HCT116 (cell line): ENCODE measurements at regions not wholly inside any gene's neighbourhood (a gene's known extent, or its start where the extent isn't known, plus 50 kb on each side); places are given as distances from the start of the nearest gene placed in this dataset.

Source experiments
- ATAC-seq: fragments of 200-7000 bp; cut with Tn5 transposase; 2 replicates; pipeline ENCODE4 v1.9.1; 2020; ENCODE audit warnings: mild to moderate bottlenecking, moderate library complexity
- BruUV-seq: library from RNA; stranded (reverse); fragments of 400-500 nt; replicated peaks from 2 replicates; lab custom pipeline; 2021; lab: Mats Ljungman, UMichigan
- CTCF ChIA-PET: fragments of 300-600 bp; sonication (Branson Sonifier 250); formaldehyde crosslinking; loops from one replicate; lab custom pipeline; 2021; ENCODE audit warnings: antibody characterized with exemption; lab: Charles Lee
- POLR2A ChIA-PET: fragments of 300-600, 350-600 bp; sonication (Branson Sonifier 250); formaldehyde crosslinking; loops from one replicate; lab custom pipeline; 2021; ENCODE audit warnings: antibody characterized with exemption; lab: Charles Lee
- RAD21 ChIA-PET, 2 experiments: fragments of 300-600 bp; sonication (Branson Sonifier 250); formaldehyde crosslinking; loops; one replicate each; lab custom pipeline; 2023; ENCODE audit warnings: low total read pairs in 2 of 2; ENCODE audit not compliant: uncharacterized antibody in 2 of 2, unreplicated experiment in 2 of 2, low non-redundant PET in 1 of 2; lab: Charles Lee
- DNase-seq: peaks from one replicate; pipeline ENCODE4 v3.0.0-alpha.2; 2010; ENCODE audit warnings: low read depth, low spot score
- H2AFZ ChIP-seq: fragments of 200-600 bp; shearing (Covaris generic), sonication (generic); 2 replicates; pipeline ENCODE4 v1.6.1; 2017; ENCODE audit warnings: low read depth, mixed run types, mixed read lengths, antibody characterized with exemption, low read length; ENCODE audit not compliant: poor library complexity, severe bottlenecking
- H3K27ac ChIP-seq: 2 replicates; pipeline ENCODE4 v1.5.1; 2012; ENCODE audit warnings: low read depth, low read length
- H3K27me3 ChIP-seq: fragments of 200-600 bp; sonication (generic); 2 replicates; pipeline ENCODE4 v1.6.1; 2016; ENCODE audit warnings: mixed run types, low read length, mixed read lengths; ENCODE audit not compliant: insufficient read depth
- H3K36me3 ChIP-seq, 2 experiments: fragments of 200-500 bp in 1 of 2; fragments of 200-600 bp in 1 of 2; sonication (Bioruptor generic) in 1 of 2; sonication (generic) in 1 of 2; 2 replicates each; pipeline versions ENCODE4 v1.5.1 to v1.6.1; 2014 to 2016; ENCODE audit warnings: low read length in 2 of 2, inconsistent platforms in 1 of 2, mixed read lengths in 1 of 2, mixed run types in 1 of 2; ENCODE audit not compliant: insufficient read depth in 2 of 2, control insufficient read depth in 1 of 2
- H3K4me1 ChIP-seq, 2 experiments: fragments of 200-600 bp in 1 of 2; sonication (generic) in 1 of 2; 2 replicates each; pipeline versions ENCODE4 v1.5.1 to v1.6.1; 2012 to 2017; ENCODE audit warnings: low read length in 2 of 2, inconsistent platforms in 1 of 2, mild to moderate bottlenecking in 1 of 2, mixed read lengths in 1 of 2, mixed run types in 1 of 2, moderate library complexity in 1 of 2; ENCODE audit not compliant: insufficient read depth in 2 of 2, control insufficient read depth in 1 of 2
- H3K4me2 ChIP-seq: fragments of 200-600 bp; sonication (generic); 2 replicates; pipeline ENCODE4 v1.6.1; 2017; ENCODE audit warnings: mixed run types, low read length, mixed read lengths
- H3K4me3 ChIP-seq, 2 experiments: fragments of 200-600 bp in 1 of 2; sonication (generic) in 1 of 2; replicated peaks in 1 of 2; 2 replicates each; pipeline ENCODE4 v1.5.1; 2011 to 2016; ENCODE audit warnings: low read length in 2 of 2, control low read depth in 1 of 2, low read depth in 1 of 2, mild to moderate bottlenecking in 1 of 2, mixed read lengths in 1 of 2, mixed run types in 1 of 2
- H3K79me2 ChIP-seq: fragments of 200-600 bp; sonication (generic); 2 replicates; pipeline ENCODE4 v1.6.1; 2017; ENCODE audit warnings: mild to moderate bottlenecking, mixed run types, low read length, moderate library complexity, mixed read lengths; ENCODE audit not compliant: insufficient read depth
- H3K9ac ChIP-seq: fragments of 200-600 bp; sonication (generic); 2 replicates; pipeline ENCODE4 v1.6.1; 2016; ENCODE audit warnings: low read length, mixed read lengths
- H3K9me2 ChIP-seq: fragments of 200-600 bp; sonication (generic), shearing (Covaris generic); 2 replicates; pipeline ENCODE4 v1.6.1; 2017; ENCODE audit warnings: mixed run types, mild to moderate bottlenecking, moderate library complexity; ENCODE audit not compliant: insufficient read depth
- H3K9me3 ChIP-seq, 2 experiments: fragments of 200-500 bp in 1 of 2; fragments of 200-600 bp in 1 of 2; sonication (Bioruptor generic) in 1 of 2; sonication (generic) in 1 of 2; 2 replicates each; pipeline ENCODE4 v1.6.1; 2014 to 2017; ENCODE audit warnings: low read length in 2 of 2, mixed read lengths in 2 of 2, inconsistent platforms in 1 of 2, low read depth in 1 of 2, mild to moderate bottlenecking in 1 of 2, mixed run types in 1 of 2, moderate library complexity in 1 of 2; ENCODE audit not compliant: control insufficient read depth in 1 of 2, insufficient read depth in 1 of 2
- H4K20me1 ChIP-seq: fragments of 200-600 bp; sonication (generic), shearing (Covaris generic); 2 replicates; pipeline ENCODE4 v1.6.1; 2017; ENCODE audit warnings: mixed run types, mild to moderate bottlenecking, moderate library complexity; ENCODE audit not compliant: insufficient read depth
- CBX3 ChIP-seq: IDR thresholded peaks from 2 replicates; pipeline ENCODE4 v1.6.1; 2012; ENCODE audit warnings: low read depth
- ELF1 ChIP-seq: IDR thresholded peaks from 2 replicates; pipeline ENCODE4 v1.6.1; 2012; ENCODE audit warnings: low read depth, borderline replicate concordance
- EZH2 ChIP-seq: fragments of 200-600 bp; sonication (generic); IDR thresholded peaks from 2 replicates; pipeline ENCODE4 v1.6.1; 2017; ENCODE audit warnings: antibody characterized with exemption, mixed run types
- EZH2phosphoT487 ChIP-seq: fragments of 200-600 bp; IDR thresholded peaks from 2 replicates; pipeline ENCODE4 v1.6.1; 2018; ENCODE audit warnings: antibody characterized with exemption, borderline replicate concordance
- FOSL1 ChIP-seq: IDR thresholded peaks from 2 replicates; pipeline ENCODE4 v1.6.1; 2012; ENCODE audit warnings: low read depth
- JUND ChIP-seq: IDR thresholded peaks from 2 replicates; pipeline ENCODE4 v1.6.1; 2012
- POLR2A ChIP-seq: IDR thresholded peaks from 2 replicates; pipeline ENCODE4 v1.7.0; 2011; ENCODE audit warnings: borderline replicate concordance; ENCODE audit not compliant: insufficient read depth, insufficient read length; ENCODE audit errors: extremely low read depth
- POLR2AphosphoS5 ChIP-seq: IDR thresholded peaks from 2 replicates; pipeline ENCODE4 v1.6.1; 2011; ENCODE audit warnings: mild to moderate bottlenecking, low read depth, low read length, moderate library complexity
- SIN3A ChIP-seq: IDR thresholded peaks from 2 replicates; pipeline ENCODE4 v1.6.1; 2012; ENCODE audit warnings: low read depth
- SP1 ChIP-seq: IDR thresholded peaks from 2 replicates; pipeline ENCODE4 v1.6.1; 2012; ENCODE audit warnings: low read depth
- TCF7L2 ChIP-seq: IDR thresholded peaks from 2 replicates; pipeline ENCODE4 v1.7.0; 2011; ENCODE audit warnings: borderline replicate concordance, inconsistent platforms; ENCODE audit not compliant: insufficient read depth, insufficient read length; ENCODE audit errors: extremely low read depth
- ZFX ChIP-seq: fragments of 450-650 bp; IDR thresholded peaks from 2 replicates; pipeline ENCODE4 v1.6.1; 2017
- intact Hi-C: fragments of 100-400 bp; cut with micrococcal nuclease; formaldehyde crosslinking; loops from 2 replicates; pipeline ENCODE4 v1.10.0; 2022
- TF ChIP-seq, protein P1 (sequence below): IDR thresholded peaks from 2 replicates; pipeline ENCODE4 v1.6.1; 2012; ENCODE audit warnings: low read depth

DNA sequence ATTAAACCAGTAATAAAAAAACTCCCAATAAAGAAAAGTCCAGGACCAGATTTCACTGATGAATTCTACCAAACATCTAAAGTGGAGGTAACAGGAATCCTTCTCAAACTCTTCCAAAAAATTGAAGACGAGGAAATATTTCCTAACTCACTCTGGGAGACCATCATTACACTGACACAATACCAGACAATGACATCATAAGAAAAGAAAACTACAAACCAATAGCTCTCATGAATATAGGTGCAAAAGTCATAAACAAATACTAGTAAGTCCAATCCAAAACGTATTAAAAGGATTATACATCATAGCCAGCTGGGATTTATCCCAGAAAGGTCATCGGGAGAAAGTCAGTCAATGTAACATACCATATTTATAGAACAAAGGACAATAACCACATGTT is 94.0 kb upstream of the RAB18 start:
- intact Hi-C loops: no loop called here
- RAD21 ChIA-PET: no interaction called here

More for the DNA sequence above, 94.0 kb upstream of the RAB18 start:
- Histone ChIP-seq H3K4me2 (no peak overlapping the region), H3K27ac (no peak overlapping the region), H3K9me2 (0 out of 2 replicates have a peak, but pooled peaks cover 5% of the 10 kb centered on the region), H3K79me2 (no peaks in the 10 kb centered on the region), H4K20me1 (no peaks in the 10 kb centered on the region), H3K36me3 (no peaks in the 10 kb centered on the region), H2AFZ (no peak overlapping the region), H3K9ac (no peak overlapping the region), H3K4me1 (no peaks in the 10 kb centered on the region), H3K9me3 (no peaks in the 10 kb centered on the region), H3K27me3 (no peaks in the 10 kb centered on the region), H3K4me3 (no peak overlapping the region)
- ATAC-seq: no peak
- TF ChIP-seq EZH2phosphoT487 (no peak), CBX3 (no peak), SIN3A (no peak), TCF7L2 (no peak), ELF1 (no peak), EZH2 (no peak), SP1 (no peak), POLR2A (no peak), FOSL1 (no peak), POLR2AphosphoS5 (no peak), ZFX (no peak), JUND (no peak)
- TF ChIP-seq, protein P1, sequence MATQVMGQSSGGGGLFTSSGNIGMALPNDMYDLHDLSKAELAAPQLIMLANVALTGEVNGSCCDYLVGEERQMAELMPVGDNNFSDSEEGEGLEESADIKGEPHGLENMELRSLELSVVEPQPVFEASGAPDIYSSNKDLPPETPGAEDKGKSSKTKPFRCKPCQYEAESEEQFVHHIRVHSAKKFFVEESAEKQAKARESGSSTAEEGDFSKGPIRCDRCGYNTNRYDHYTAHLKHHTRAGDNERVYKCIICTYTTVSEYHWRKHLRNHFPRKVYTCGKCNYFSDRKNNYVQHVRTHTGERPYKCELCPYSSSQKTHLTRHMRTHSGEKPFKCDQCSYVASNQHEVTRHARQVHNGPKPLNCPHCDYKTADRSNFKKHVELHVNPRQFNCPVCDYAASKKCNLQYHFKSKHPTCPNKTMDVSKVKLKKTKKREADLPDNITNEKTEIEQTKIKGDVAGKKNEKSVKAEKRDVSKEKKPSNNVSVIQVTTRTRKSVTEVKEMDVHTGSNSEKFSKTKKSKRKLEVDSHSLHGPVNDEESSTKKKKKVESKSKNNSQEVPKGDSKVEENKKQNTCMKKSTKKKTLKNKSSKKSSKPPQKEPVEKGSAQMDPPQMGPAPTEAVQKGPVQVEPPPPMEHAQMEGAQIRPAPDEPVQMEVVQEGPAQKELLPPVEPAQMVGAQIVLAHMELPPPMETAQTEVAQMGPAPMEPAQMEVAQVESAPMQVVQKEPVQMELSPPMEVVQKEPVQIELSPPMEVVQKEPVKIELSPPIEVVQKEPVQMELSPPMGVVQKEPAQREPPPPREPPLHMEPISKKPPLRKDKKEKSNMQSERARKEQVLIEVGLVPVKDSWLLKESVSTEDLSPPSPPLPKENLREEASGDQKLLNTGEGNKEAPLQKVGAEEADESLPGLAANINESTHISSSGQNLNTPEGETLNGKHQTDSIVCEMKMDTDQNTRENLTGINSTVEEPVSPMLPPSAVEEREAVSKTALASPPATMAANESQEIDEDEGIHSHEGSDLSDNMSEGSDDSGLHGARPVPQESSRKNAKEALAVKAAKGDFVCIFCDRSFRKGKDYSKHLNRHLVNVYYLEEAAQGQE: no peak
- no peak for DNase-seq
- BruUV-seq: no TSS peak
- POLR2A ChIA-PET: no interaction called here
- CTCF ChIA-PET: no interaction called here
